ENCODE measurements at regions not wholly inside any gene's neighbourhood (a gene's known extent, or its start where the extent isn't known, plus 50 kb on each side); places are given as distances from the start of the nearest gene placed in this dataset.

GRCh38 chr5:29382780-29383179 lies 1810.7 kb upstream of the CDH6 start:
- Histone ChIP-seq H3K27ac (ENCODE audit: low read depth in 2 of 2, low read length in 1 of 2) (no peak overlapping the region), H3K4me1 (ENCODE audit: control insufficient read depth in 1 of 2, insufficient read depth in 2 of 2, low read depth in 1 of 2, low read length in 1 of 2) (no peaks in the 10 kb centered on the region), H3F3A (replicated peaks; ENCODE audit: insufficient read depth) (no peaks in the 10 kb centered on the region), H3K9ac (no peak overlapping the region), H3K9me2 (no peaks in the 10 kb centered on the region), H3K4me3 (ENCODE audit: low read depth in 2 of 2, low read length in 1 of 2) (peak overlapping the region; percentile 38 to 51; a peak in 3 of 4 replicates), H2AFZ (ENCODE audit: low read depth) (peak overlapping the region; percentile 85), H3K79me2 (ENCODE audit: insufficient read depth) (no peaks in the 10 kb centered on the region), H3K4me2 (peak overlapping the region; percentile 59), H4K20me1 (ENCODE audit: insufficient read depth) (no peaks in the 10 kb centered on the region), H3K9me3 (no peaks in the 10 kb centered on the region), H3K27me3 (ENCODE audit: insufficient read depth) (no peaks in the 10 kb centered on the region), H3K36me3 (replicated peaks in 1 of 2; ENCODE audit: control insufficient read depth in 1 of 2, insufficient read depth in 2 of 2, low read length in 1 of 2) (no peaks in the 10 kb centered on the region)
- DNase-seq, result no peak
- POLR2A ChIA-PET, result no interaction called here
- TF ChIP-seq FOXJ3 (CRISPR knock-in tag; IDR thresholded peaks at IDR 0.05), result no peak
- no peak for TF ChIP-seq MXI1 (IDR thresholded peaks at IDR 0.05; ENCODE audit: low read depth, low read length)
- no peak for TF ChIP-seq RXRA (IDR thresholded peaks at IDR 0.05; ENCODE audit: borderline replicate concordance, low read depth)
- no peak for TF ChIP-seq EZH2phosphoT487 (IDR thresholded peaks at IDR 0.05; ENCODE audit: borderline replicate concordance, low read depth)
- TF ChIP-seq CTCF (IDR thresholded peaks at IDR 0.05), result no peak
- TF ChIP-seq GABPA (IDR thresholded peaks at IDR 0.05; ENCODE audit: low read depth), result no peak
- no peak for TF ChIP-seq REST (IDR thresholded peaks at IDR 0.05; ENCODE audit: low read depth, low read length)
- no peak for TF ChIP-seq GATA2 (CRISPR knock-in tag; IDR thresholded peaks at IDR 0.05)
- TF ChIP-seq FOXM1 (IDR thresholded peaks at IDR 0.05; ENCODE audit: low read depth), result no peak
- no peak for TF ChIP-seq JUND (IDR thresholded peaks at IDR 0.05)
- no peak for TF ChIP-seq MEF2A (IDR thresholded peaks at IDR 0.05; ENCODE audit: borderline replicate concordance, low read depth)
- no peak for TF ChIP-seq TCF12 (IDR thresholded peaks at IDR 0.05)
- TF ChIP-seq SMC3 (IDR thresholded peaks at IDR 0.05; ENCODE audit: low read depth, low read length), result no peak
- no peak for TF ChIP-seq TAF1 (IDR thresholded peaks at IDR 0.05; ENCODE audit: borderline replicate concordance, low read depth, low read length)
- TF ChIP-seq NRF1 (IDR thresholded peaks at IDR 0.05; ENCODE audit: low read depth, low read length), result no peak
- TF ChIP-seq SIN3A (IDR thresholded peaks at IDR 0.05; ENCODE audit: borderline replicate concordance, low read depth, low read length), result no peak
- TF ChIP-seq NFIC (IDR thresholded peaks at IDR 0.05; ENCODE audit: borderline replicate concordance), result no peak
- no peak for TF ChIP-seq TEAD4 (IDR thresholded peaks at IDR 0.05; ENCODE audit: borderline replicate concordance, insufficient read depth)
- CTCF ChIA-PET, result no interaction called here
- 23% methylated on average over 4 of the region's 4 CpGs for WGBS (ENCODE audit: low lambda C conversion rate)

Measured in SK-N-SH (cell line).